Suprapubic skin (tissue), 4 donors: ENCODE measurements at regions not wholly inside any gene's neighbourhood (a gene's known extent, or its start where the extent isn't known, plus 50 kb on each side); places are given as distances from the start of the nearest gene placed in this dataset.

ENCODE experiments used
- EP300 ChIP-seq: sonication (generic); formaldehyde crosslinking; IDR thresholded peaks from one replicate; pipeline ENCODE4 v1.6.1; 2017; ENCODE audit warnings: antibody characterized with exemption
- POLR2AphosphoS5 ChIP-seq, 3 donors: sonication (generic); formaldehyde crosslinking; IDR thresholded peaks; one replicate each; pipeline ENCODE4 v1.6.1; 2017; ENCODE audit warnings: antibody characterized with exemption in 3 of 3
- TF ChIP-seq, protein P1 (sequence below), 2 donors: fragments of 200-600 bp in 1 of 2; fragments of 450-650 bp in 1 of 2; sonication (generic) in 1 of 2; IDR thresholded peaks; one replicate each; pipeline ENCODE4 v1.5.1; 2016 to 2019; ENCODE audit warnings: antibody characterized with exemption in 2 of 2, mild to moderate bottlenecking in 1 of 2, moderate library complexity in 1 of 2

GRCh38 chr7:71042591-71042990 is 89.4 kb upstream of the GALNT17 start:
- TF ChIP-seq, protein P1, sequence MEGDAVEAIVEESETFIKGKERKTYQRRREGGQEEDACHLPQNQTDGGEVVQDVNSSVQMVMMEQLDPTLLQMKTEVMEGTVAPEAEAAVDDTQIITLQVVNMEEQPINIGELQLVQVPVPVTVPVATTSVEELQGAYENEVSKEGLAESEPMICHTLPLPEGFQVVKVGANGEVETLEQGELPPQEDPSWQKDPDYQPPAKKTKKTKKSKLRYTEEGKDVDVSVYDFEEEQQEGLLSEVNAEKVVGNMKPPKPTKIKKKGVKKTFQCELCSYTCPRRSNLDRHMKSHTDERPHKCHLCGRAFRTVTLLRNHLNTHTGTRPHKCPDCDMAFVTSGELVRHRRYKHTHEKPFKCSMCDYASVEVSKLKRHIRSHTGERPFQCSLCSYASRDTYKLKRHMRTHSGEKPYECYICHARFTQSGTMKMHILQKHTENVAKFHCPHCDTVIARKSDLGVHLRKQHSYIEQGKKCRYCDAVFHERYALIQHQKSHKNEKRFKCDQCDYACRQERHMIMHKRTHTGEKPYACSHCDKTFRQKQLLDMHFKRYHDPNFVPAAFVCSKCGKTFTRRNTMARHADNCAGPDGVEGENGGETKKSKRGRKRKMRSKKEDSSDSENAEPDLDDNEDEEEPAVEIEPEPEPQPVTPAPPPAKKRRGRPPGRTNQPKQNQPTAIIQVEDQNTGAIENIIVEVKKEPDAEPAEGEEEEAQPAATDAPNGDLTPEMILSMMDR (IDR thresholded peaks at IDR 0.05): no peak
- TF ChIP-seq POLR2AphosphoS5 (IDR thresholded peaks at IDR 0.05) (no peak), EP300 (no peak)
